ENCODE measurements at regions not wholly inside any gene's neighbourhood (a gene's known extent, or its start where the extent isn't known, plus 50 kb on each side); places are given as distances from the start of the nearest gene placed in this dataset.
"Not testable (repeated sequence)": the region's sequence is repeated elsewhere in the genome, so short reads cannot be mapped to it uniquely, and the experiment has no call there.

DNA sequence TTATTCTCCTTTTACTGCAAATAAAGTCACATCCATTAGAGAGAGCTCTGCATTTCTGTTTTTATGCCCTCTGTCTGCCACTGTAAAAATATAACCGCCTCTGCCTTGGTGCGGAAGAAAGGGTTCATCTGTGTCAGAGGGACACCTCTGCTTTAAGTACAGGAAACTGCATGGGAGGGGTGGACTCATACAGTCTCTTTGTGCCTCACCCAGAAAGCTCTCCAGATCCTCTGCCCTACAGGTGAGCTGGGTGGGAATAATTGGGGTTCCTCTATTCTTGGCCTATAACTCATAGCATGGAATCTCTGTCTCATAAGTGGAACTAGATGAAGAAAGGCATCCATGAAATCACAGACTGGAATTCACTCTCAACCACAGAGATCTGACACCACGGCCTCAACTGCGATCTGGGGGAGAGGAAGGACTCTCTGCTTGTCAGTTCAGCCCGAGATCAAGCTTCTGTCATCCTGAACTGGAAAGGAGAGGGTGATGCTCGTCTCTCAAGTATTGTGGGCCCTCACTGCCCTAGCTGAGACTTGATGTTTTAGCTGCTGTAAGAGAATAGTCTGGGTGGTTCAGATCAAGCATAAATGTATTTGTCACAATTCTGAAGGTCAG lies 702.3 kb downstream of the TMEM121 start:
- no peak overlapping the region for H3K9ac ChIP-seq (ENCODE audit: low read depth in 1 of 2, low read length in 2 of 2)
- H3K27ac ChIP-seq (ENCODE audit: low read depth in 2 of 2, low read length in 2 of 2) = no peak overlapping the region
- H3K4me1 ChIP-seq (ENCODE audit: control insufficient read depth in 2 of 2, insufficient read depth in 2 of 2, low read length in 2 of 2) = no peaks in the 10 kb centered on the region
- no peak overlapping the region for H3K4me3 ChIP-seq (ENCODE audit: low read length in 2 of 2)
- H3K27me3 ChIP-seq (ENCODE audit: control insufficient read depth in 2 of 2, insufficient read depth in 2 of 2, low read length in 2 of 2) = no peaks in the 10 kb centered on the region
- no peaks in the 10 kb centered on the region for H3K9me3 ChIP-seq (ENCODE audit: control insufficient read depth in 2 of 2, low read length in 2 of 2)
- no peaks in the 10 kb centered on the region for H3K36me3 ChIP-seq (ENCODE audit: control insufficient read depth in 2 of 2, insufficient read depth in 2 of 2, low read length in 2 of 2)

DNA sequence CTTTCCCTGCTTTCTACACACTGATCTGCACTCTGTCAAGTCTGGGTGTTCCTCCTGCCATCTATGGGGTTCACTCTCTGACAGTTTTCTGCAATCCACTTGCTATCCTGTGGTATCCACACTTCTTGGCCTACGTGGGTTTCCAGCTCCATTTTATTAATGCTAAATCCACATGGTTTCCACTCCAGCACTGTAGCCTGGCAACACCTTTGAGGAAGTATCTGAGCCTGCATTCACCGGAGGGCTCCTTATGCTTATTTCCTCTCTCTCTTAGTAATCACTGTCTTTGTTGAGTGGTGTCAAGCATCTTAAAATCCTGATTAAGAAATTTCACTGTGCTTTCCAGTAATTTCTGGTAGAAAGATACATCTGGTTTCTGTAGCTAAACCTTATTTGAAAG lies 703.7 kb downstream of the TMEM121 start:
- no peaks in the 10 kb centered on the region for H3K9me3 ChIP-seq (ENCODE audit: control insufficient read depth in 2 of 2, low read length in 2 of 2)
- H3K27ac ChIP-seq (ENCODE audit: low read depth in 2 of 2, low read length in 2 of 2) = no peak overlapping the region
- no peaks in the 10 kb centered on the region for H3K4me1 ChIP-seq (ENCODE audit: control insufficient read depth in 2 of 2, insufficient read depth in 2 of 2, low read length in 2 of 2)
- no peaks in the 10 kb centered on the region for H3K27me3 ChIP-seq (ENCODE audit: control insufficient read depth in 2 of 2, insufficient read depth in 2 of 2, low read length in 2 of 2)
- no peak overlapping the region for H3K4me3 ChIP-seq (ENCODE audit: low read length in 2 of 2)
- H3K36me3 ChIP-seq (ENCODE audit: control insufficient read depth in 2 of 2, insufficient read depth in 2 of 2, low read length in 2 of 2) = no peaks in the 10 kb centered on the region
- H3K9ac ChIP-seq (ENCODE audit: low read depth in 1 of 2, low read length in 2 of 2) = no peak overlapping the region

DNA sequence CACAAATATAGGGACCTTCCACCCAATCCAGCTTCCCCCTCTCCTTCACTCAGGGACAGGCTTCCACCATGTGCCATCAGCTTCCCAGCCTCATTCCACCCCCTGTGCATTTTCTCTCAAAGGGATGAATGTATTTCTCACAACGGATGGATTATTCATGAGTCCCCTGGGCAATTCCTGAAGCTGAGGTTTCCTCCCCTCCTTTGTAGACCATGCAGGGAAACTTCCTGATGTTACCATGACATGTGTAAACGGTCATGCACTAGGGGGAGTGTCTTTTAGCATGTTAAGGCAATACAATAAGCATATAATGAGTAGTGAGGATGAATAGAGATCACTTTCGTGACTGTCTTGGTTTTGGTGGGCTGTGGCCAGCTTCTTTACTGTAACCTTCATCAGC lies 706.8 kb downstream of the TMEM121 start:
- not testable (repeated sequence) for H3K27me3 ChIP-seq (ENCODE audit: control insufficient read depth in 2 of 2, insufficient read depth in 2 of 2, low read length in 2 of 2); H3K36me3 ChIP-seq (ENCODE audit: control insufficient read depth in 2 of 2, insufficient read depth in 2 of 2, low read length in 2 of 2); H3K4me3 ChIP-seq (ENCODE audit: low read length in 2 of 2); H3K27ac ChIP-seq (ENCODE audit: low read depth in 2 of 2, low read length in 2 of 2); H3K9ac ChIP-seq (ENCODE audit: low read depth in 1 of 2, low read length in 2 of 2); H3K9me3 ChIP-seq (ENCODE audit: control insufficient read depth in 2 of 2, low read length in 2 of 2); H3K4me1 ChIP-seq (ENCODE audit: control insufficient read depth in 2 of 2, insufficient read depth in 2 of 2, low read length in 2 of 2)

DNA sequence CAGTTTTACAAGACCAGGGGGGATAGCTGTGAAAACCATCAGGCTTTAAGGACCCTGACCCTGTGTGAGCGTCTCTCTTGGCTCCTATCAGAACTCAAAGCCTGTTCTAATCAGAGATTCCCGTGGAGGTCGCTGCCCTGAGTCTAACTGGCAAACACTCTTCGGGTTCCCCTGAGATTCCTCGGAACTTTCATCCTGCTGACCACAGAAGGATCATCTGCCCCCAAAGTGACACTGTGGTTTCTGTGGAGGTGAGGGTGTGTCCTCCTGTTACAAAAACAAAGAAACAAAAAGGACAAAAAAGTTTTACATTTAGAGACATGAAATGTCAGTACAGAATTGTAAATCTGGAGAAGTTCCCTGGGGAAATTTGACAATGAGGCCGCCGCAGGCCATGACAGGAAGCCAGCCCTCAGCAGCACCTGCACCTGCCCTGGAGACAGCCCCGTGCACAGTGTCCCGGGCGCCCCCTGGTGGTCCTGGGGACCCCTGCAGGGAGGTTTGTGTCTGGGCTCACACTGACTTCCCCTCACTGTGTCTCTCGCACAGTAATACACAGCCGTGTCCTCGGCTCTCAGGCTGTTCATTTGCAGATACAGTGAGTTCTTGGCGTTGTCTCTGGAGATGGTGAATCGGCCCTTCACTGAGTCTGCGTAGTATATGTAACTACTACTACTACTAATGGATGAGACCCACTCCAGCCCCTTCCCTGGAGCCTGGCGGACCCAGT lies 708.3 kb downstream of the TMEM121 start:
- not testable (repeated sequence) for H3K9me3 ChIP-seq (ENCODE audit: control insufficient read depth in 2 of 2, low read length in 2 of 2); H3K4me3 ChIP-seq (ENCODE audit: low read length in 2 of 2); H3K36me3 ChIP-seq (ENCODE audit: control insufficient read depth in 2 of 2, insufficient read depth in 2 of 2, low read length in 2 of 2); H3K27me3 ChIP-seq (ENCODE audit: control insufficient read depth in 2 of 2, insufficient read depth in 2 of 2, low read length in 2 of 2); H3K9ac ChIP-seq (ENCODE audit: low read depth in 1 of 2, low read length in 2 of 2); H3K27ac ChIP-seq (ENCODE audit: low read depth in 2 of 2, low read length in 2 of 2); H3K4me1 ChIP-seq (ENCODE audit: control insufficient read depth in 2 of 2, insufficient read depth in 2 of 2, low read length in 2 of 2)

DNA sequence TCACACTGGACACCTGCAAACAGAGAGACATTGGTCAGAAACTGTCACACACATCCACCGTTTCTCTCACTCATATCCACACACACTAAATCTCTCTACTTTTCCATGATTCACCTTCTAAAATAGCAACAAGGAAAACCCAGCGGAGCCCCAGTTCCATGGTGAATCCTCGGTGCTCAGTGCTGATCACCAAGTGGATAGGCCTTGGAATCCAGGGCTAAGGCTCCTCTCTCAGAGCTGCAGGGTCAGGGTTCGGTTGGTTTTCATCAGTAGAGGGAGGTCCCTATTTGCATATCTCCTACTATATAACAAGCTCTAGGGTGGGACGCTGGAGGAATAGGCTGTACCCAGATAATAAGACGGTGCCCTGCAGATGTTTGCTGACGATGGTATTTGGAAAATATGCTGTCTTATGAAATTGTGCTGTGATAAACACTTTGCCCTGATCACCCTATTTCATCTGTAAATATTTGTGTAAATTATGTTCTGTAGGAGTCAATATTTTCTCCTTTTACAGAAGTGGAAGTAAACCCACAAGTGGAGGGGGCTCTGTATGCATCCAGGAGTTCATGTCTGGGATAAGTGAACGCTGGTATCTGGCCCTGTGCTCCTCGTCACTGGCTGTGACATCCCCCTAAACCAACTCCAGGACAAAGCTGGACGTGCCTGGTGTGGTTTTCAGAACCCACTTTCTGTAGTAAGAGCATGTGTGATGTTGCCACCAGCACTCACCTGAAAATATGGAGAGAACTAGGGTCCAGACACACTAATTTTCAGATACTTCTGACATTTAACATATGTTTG lies 709.2 kb downstream of the TMEM121 start:
- H3K27me3 ChIP-seq (ENCODE audit: control insufficient read depth in 2 of 2, insufficient read depth in 2 of 2, low read length in 2 of 2) = peaks cover 0 to 2% of the 10 kb centered on the region in 2 donors
- H3K27ac ChIP-seq (ENCODE audit: low read depth in 2 of 2, low read length in 2 of 2) = no peak overlapping the region
- no peaks in the 10 kb centered on the region for H3K4me1 ChIP-seq (ENCODE audit: control insufficient read depth in 2 of 2, insufficient read depth in 2 of 2, low read length in 2 of 2)
- no peak overlapping the region for H3K9ac ChIP-seq (ENCODE audit: low read depth in 1 of 2, low read length in 2 of 2)
- no peak overlapping the region for H3K4me3 ChIP-seq (ENCODE audit: low read length in 2 of 2)
- H3K36me3 ChIP-seq (ENCODE audit: control insufficient read depth in 2 of 2, insufficient read depth in 2 of 2, low read length in 2 of 2) = no peaks in the 10 kb centered on the region
- H3K9me3 ChIP-seq (ENCODE audit: control insufficient read depth in 2 of 2, low read length in 2 of 2) = no peaks in the 10 kb centered on the region

DNA sequence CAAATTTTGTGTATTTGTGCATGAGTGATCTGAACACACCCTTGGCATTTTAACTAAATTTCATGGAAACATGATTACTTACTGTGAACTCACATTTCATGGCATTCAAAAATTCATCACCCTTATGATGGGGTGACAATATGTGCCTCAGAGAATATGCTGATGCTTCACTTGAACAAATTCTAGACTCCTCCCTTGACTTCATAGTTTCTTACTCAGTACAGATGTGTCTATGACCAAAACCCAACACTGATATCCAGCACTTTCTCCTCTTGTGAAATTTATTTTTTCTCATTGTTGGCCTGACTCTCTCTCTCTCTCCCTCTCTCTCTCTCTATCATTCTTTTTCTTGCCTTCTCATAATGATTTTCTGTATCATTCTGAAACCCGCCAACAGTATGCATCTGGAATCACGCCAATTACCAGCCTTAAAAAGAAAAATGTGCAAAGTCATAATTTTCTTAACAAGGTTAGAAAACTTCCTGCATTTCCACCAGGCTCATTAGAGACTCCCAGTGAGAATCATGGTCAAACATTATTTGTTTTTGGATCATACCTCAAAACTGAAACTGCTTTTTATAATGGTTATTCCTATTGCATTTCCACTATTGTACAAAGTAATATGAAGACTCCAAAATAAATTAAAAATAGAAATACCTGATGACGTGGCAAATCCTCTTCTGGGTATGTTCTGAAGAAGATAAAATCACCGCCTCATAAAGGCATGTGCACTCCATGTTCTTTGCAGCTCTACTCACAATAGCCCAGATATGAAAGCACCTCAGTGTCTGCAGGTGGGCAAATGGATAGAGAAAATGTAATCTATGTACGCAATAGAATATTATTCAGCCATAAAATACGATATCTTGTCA lies 722.2 kb downstream of the TMEM121 start:
- no peak overlapping the region for H3K4me3 ChIP-seq (ENCODE audit: low read length in 2 of 2)
- no peak overlapping the region for H3K27ac ChIP-seq (ENCODE audit: low read depth in 2 of 2, low read length in 2 of 2)
- no peak overlapping the region for H3K9ac ChIP-seq (ENCODE audit: low read depth in 1 of 2, low read length in 2 of 2)
- no peaks in the 10 kb centered on the region for H3K9me3 ChIP-seq (ENCODE audit: control insufficient read depth in 2 of 2, low read length in 2 of 2)
- no peaks in the 10 kb centered on the region for H3K36me3 ChIP-seq (ENCODE audit: control insufficient read depth in 2 of 2, insufficient read depth in 2 of 2, low read length in 2 of 2)
- H3K27me3 ChIP-seq (ENCODE audit: control insufficient read depth in 2 of 2, insufficient read depth in 2 of 2, low read length in 2 of 2) = no peaks in the 10 kb centered on the region
- H3K4me1 ChIP-seq (ENCODE audit: control insufficient read depth in 2 of 2, insufficient read depth in 2 of 2, low read length in 2 of 2) = no peaks in the 10 kb centered on the region

DNA sequence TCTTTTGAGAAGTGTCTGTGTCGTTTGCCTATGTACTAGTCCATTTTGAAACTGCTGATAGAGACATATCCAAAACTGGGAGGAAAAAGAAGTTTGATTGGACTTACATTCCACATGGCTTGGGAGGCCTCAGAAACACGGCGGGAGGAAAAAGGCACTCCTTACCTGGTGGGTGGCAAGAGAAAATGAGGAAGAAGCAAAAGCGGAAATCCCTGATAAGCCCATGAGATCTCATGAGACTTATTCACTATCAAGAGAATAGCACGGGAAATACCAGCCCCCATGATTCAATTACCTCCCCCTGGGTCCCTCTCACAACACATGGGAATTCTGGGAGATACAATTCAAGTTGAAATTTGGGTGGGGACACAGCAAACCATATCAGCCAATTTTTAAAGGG lies 727.6 kb downstream of the TMEM121 start:
- H3K36me3 ChIP-seq (ENCODE audit: control insufficient read depth in 2 of 2, insufficient read depth in 2 of 2, low read length in 2 of 2); H3K27ac ChIP-seq (ENCODE audit: low read depth in 2 of 2, low read length in 2 of 2); H3K27me3 ChIP-seq (ENCODE audit: control insufficient read depth in 2 of 2, insufficient read depth in 2 of 2, low read length in 2 of 2); H3K9me3 ChIP-seq (ENCODE audit: control insufficient read depth in 2 of 2, low read length in 2 of 2); H3K4me1 ChIP-seq (ENCODE audit: control insufficient read depth in 2 of 2, insufficient read depth in 2 of 2, low read length in 2 of 2); H3K4me3 ChIP-seq (ENCODE audit: low read length in 2 of 2); H3K9ac ChIP-seq (ENCODE audit: low read depth in 1 of 2, low read length in 2 of 2): not testable (repeated sequence)

DNA sequence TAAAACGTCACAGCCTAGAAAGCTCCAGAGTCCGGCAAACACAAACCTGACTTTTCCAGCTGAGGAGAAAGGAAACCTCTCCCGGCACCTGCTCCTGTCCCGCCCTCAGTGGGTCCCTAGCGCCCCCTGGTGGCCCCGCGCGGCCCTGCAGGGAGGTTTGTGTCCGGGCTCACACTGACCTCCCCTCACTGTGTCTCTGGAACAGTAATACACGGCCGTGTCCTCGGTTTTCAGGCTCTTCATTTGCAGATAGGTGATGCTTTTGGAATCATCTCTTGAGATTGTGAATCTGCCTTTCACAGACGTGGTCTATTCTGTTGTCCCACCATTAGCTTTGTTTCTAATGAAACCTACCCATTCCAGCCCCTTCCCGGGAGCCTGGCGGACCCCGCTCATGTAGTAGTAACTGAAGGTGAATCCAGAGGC lies 731.2 kb downstream of the TMEM121 start:
- H3K9me3 ChIP-seq (ENCODE audit: control insufficient read depth in 2 of 2, low read length in 2 of 2); H3K27ac ChIP-seq (ENCODE audit: low read depth in 2 of 2, low read length in 2 of 2); H3K9ac ChIP-seq (ENCODE audit: low read depth in 1 of 2, low read length in 2 of 2); H3K4me1 ChIP-seq (ENCODE audit: control insufficient read depth in 2 of 2, insufficient read depth in 2 of 2, low read length in 2 of 2); H3K27me3 ChIP-seq (ENCODE audit: control insufficient read depth in 2 of 2, insufficient read depth in 2 of 2, low read length in 2 of 2); H3K36me3 ChIP-seq (ENCODE audit: control insufficient read depth in 2 of 2, insufficient read depth in 2 of 2, low read length in 2 of 2); H3K4me3 ChIP-seq (ENCODE audit: low read length in 2 of 2): not testable (repeated sequence)

DNA sequence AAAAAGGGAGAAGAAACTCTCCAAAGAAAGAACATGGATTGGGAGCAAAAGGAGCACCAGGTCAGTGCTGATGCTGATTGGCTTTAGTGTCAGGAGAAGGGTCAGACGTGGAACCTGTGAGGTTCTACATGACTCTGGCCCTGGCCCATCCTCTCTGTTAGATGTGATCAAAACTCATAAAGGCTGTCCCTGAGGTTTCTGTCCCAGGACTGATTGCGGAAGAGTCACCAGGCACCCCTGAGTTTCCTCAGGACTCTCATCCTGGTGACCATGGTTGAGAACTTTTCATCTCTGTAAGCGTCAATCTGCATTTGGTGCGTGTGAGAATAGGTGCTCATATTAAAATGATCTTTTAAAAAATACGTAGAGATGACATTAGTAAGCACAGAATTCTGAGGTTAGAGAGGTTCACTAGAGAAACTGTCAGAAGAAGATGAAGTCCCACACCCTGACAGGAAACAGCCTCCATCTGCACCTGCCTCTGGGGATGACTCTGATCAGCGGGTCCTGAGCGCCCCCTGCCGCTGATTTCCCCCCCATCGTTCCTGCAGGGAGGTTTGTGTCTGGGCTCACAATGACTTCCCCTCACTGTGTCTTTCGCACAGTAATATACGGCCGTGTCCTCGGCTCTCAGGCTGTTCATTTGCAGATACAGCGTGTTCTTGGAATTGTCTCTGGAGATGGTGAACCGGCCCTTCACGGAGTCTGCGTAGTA lies 741.8 kb downstream of the TMEM121 start:
- Histone ChIP-seq H3K4me3 (ENCODE audit: low read length in 2 of 2) (no peak overlapping the region), H3K9ac (ENCODE audit: low read depth in 1 of 2, low read length in 2 of 2) (no peak overlapping the region), H3K27ac (ENCODE audit: low read depth in 2 of 2, low read length in 2 of 2) (no peak overlapping the region), H3K4me1 (ENCODE audit: control insufficient read depth in 2 of 2, insufficient read depth in 2 of 2, low read length in 2 of 2) (no peaks in the 10 kb centered on the region), H3K27me3 (ENCODE audit: control insufficient read depth in 2 of 2, insufficient read depth in 2 of 2, low read length in 2 of 2) (no peaks in the 10 kb centered on the region), H3K9me3 (ENCODE audit: control insufficient read depth in 2 of 2, low read length in 2 of 2) (no peaks in the 10 kb centered on the region), H3K36me3 (ENCODE audit: control insufficient read depth in 2 of 2, insufficient read depth in 2 of 2, low read length in 2 of 2) (no peaks in the 10 kb centered on the region)
